Left lung (tissue), 4 donors: ENCODE measurements at regions not wholly inside any gene's neighbourhood (a gene's known extent, or its start where the extent isn't known, plus 50 kb on each side); places are given as distances from the start of the nearest gene placed in this dataset.

Experiments
- ATAC-seq: fragments of 200-7000 bp; cut with Tn5 transposase; one replicate; pipeline ENCODE4 v1.9.1; 2020; ENCODE audit warnings: moderate library complexity
- DNase-seq, 4 donors: peaks; one replicate each; pipeline ENCODE4 v3.0.0-alpha.2; 2013 to 2020
- H3K27ac ChIP-seq, 2 donors: fragments of 200-600 bp; sonication (generic) in 1 of 2; one replicate each; pipeline versions ENCODE4 v1.5.0 to v1.8.0; 2020 to 2021
- H3K27me3 ChIP-seq, 2 donors: fragments of 200-600 bp; sonication (generic) in 1 of 2; one replicate each; pipeline versions ENCODE4 v1.5.0 to v1.8.0; 2020 to 2021
- H3K36me3 ChIP-seq, 2 donors: fragments of 200-600 bp; sonication (generic) in 1 of 2; one replicate each; pipeline versions ENCODE4 v1.5.0 to v1.8.0; 2020 to 2021
- H3K4me1 ChIP-seq, 2 donors: fragments of 200-600 bp; one replicate each; pipeline ENCODE4 v1.8.0; 2021
- H3K4me3 ChIP-seq, 2 donors: fragments of 200-600 bp; sonication (generic) in 1 of 2; one replicate each; pipeline versions ENCODE4 v1.5.0 to v1.8.0; 2020 to 2021; ENCODE audit warnings: mild to moderate bottlenecking in 1 of 2
- H3K9me3 ChIP-seq, 2 donors: fragments of 200-600 bp; sonication (generic) in 1 of 2; one replicate each; pipeline versions ENCODE4 v1.5.0 to v1.8.0; 2020 to 2021
- CTCF ChIP-seq, 2 donors: fragments of 200-600 bp; sonication (generic) in 1 of 2; IDR thresholded peaks; one replicate each; pipeline versions ENCODE4 v1.5.0 to v1.8.0; 2021; ENCODE audit warnings: antibody characterized with exemption in 2 of 2
- intact Hi-C, 2 donors: fragments of 100-400 bp; cut with DNase I; formaldehyde crosslinking; loops; one replicate each; pipeline versions ENCODE4 v1.11.2 to v1.14.2; 2022
- donor health status: DM: no; HTN: yes; CAD: no.
- donor health status: DM: no; HTN: no; CAD: no.

GRCh38 chr5:44542470-44542869 lies 153.2 kb upstream of the FGF10 start:
- no peaks in the 10 kb centered on the region for H3K27me3 ChIP-seq
- ATAC-seq = no peak
- H3K9me3 ChIP-seq = no peaks in the 10 kb centered on the region
- no peak overlapping the region for H3K4me3 ChIP-seq
- TF ChIP-seq CTCF (IDR thresholded peaks at IDR 0.05) = no peak
- no peak overlapping the region for H3K27ac ChIP-seq
- H3K4me1 ChIP-seq = no peaks in the 10 kb centered on the region
- intact Hi-C loops = loop anchor here in 1 of 2 donors (10.0 kb wide), 1 partner anchor 222 kb away; no protein-coding TSS in a partner anchor
- DNase-seq = no peak
- H3K36me3 ChIP-seq = no peaks in the 10 kb centered on the region

GRCh38 chr5:44539602-44539919 lies 150.3 kb upstream of the FGF10 start:
- DNase-seq (no peak), ATAC-seq (no peak)
- H3K27me3 ChIP-seq = no peaks in the 10 kb centered on the region
- H3K4me1 ChIP-seq = no peaks in the 10 kb centered on the region
- no peaks in the 10 kb centered on the region for H3K9me3 ChIP-seq
- H3K27ac ChIP-seq = no peak overlapping the region
- no peaks in the 10 kb centered on the region for H3K36me3 ChIP-seq
- no peak overlapping the region for H3K4me3 ChIP-seq
- intact Hi-C loops = no loop called here
- no peak for TF ChIP-seq CTCF (IDR thresholded peaks at IDR 0.05)

GRCh38 chr5:44538797-44539601 lies 149.8 kb upstream of the FGF10 start:
- no peak overlapping the region for H3K4me3 ChIP-seq
- DNase-seq (no peak), ATAC-seq (peak; percentile 29)
- TF ChIP-seq CTCF (IDR thresholded peaks at IDR 0.05) = no peak
- no peaks in the 10 kb centered on the region for H3K9me3 ChIP-seq
- H3K36me3 ChIP-seq = no peaks in the 10 kb centered on the region
- intact Hi-C loops = no loop called here
- no peaks in the 10 kb centered on the region for H3K27me3 ChIP-seq
- no peak overlapping the region for H3K27ac ChIP-seq
- H3K4me1 ChIP-seq = no peaks in the 10 kb centered on the region

GRCh38 chr5:44536650-44537260 lies 147.5 kb upstream of the FGF10 start:
- H3K4me1 ChIP-seq = no peaks in the 10 kb centered on the region
- peak; percentile 29 to 62 for TF ChIP-seq CTCF (IDR thresholded peaks at IDR 0.05)
- ATAC-seq = peak; percentile 52
- H3K27ac ChIP-seq = no peak overlapping the region
- no peaks in the 10 kb centered on the region for H3K9me3 ChIP-seq
- H3K36me3 ChIP-seq = no peaks in the 10 kb centered on the region
- DNase-seq = peak in 1 of 4 donors; percentile 8
- no peak overlapping the region for H3K4me3 ChIP-seq
- no peaks in the 10 kb centered on the region for H3K27me3 ChIP-seq
- intact Hi-C loops = no loop called here

GRCh38 chr5:44535621-44536020 lies 146.4 kb upstream of the FGF10 start:
- Histone ChIP-seq H3K36me3 (no peaks in the 10 kb centered on the region), H3K9me3 (no peaks in the 10 kb centered on the region), H3K27me3 (no peaks in the 10 kb centered on the region), H3K4me3 (no peak overlapping the region), H3K4me1 (no peaks in the 10 kb centered on the region), H3K27ac (no peak overlapping the region)
- no peak for TF ChIP-seq CTCF (IDR thresholded peaks at IDR 0.05)
- DNase-seq (peak in 1 of 4 donors; percentile 10), ATAC-seq (no peak)
- intact Hi-C loops = no loop called here
